ENCODE measurements at regions not wholly inside any gene's neighbourhood (a gene's known extent, or its start where the extent isn't known, plus 50 kb on each side); places are given as distances from the start of the nearest gene placed in this dataset.
"Not testable (repeated sequence)": the region's sequence is repeated elsewhere in the genome, so short reads cannot be mapped to it uniquely, and the experiment has no call there.

- not testable (repeated sequence) for H3K4me2 ChIP-seq, H3K27me3 ChIP-seq, H4K20me1 ChIP-seq, H3K27ac ChIP-seq, H3K9ac ChIP-seq, H3K4me1 ChIP-seq, H3K4me3 ChIP-seq, H3K36me3 ChIP-seq
- H3K9me3 ChIP-seq: peaks cover 29% of the 10 kb centered on the region
These were observed 102.8 kb upstream of the KCNMA1 start for GRCh38 chr10:77740396-77740795.

GRCh38 chr10:77738496-77739158 is 101.0 kb upstream of the KCNMA1 start:
- Histone ChIP-seq H3K27me3 (no peaks in the 10 kb centered on the region), H4K20me1 (no peaks in the 10 kb centered on the region), H3K4me1 (no peaks in the 10 kb centered on the region), H3K9ac (no peak overlapping the region), H3K4me2 (no peak overlapping the region), H3K27ac (no peak overlapping the region), H3K9me3 (peaks cover 29% of the 10 kb centered on the region), H3K36me3 (no peaks in the 10 kb centered on the region), H3K4me3 (no peak overlapping the region)
- TF ChIP-seq Cebpa-rat (IDR thresholded peaks at IDR 0.05): no peak

GRCh38 chr10:77737608-77738007 is 100.0 kb upstream of the KCNMA1 start:
- peaks cover 29% of the 10 kb centered on the region for H3K9me3 ChIP-seq
- no peaks in the 10 kb centered on the region for H3K36me3 ChIP-seq
- H4K20me1 ChIP-seq: no peaks in the 10 kb centered on the region
- no peak overlapping the region for H3K27ac ChIP-seq
- no peak overlapping the region for H3K4me3 ChIP-seq
- H3K4me2 ChIP-seq: no peak overlapping the region
- H3K27me3 ChIP-seq: no peaks in the 10 kb centered on the region
- TF ChIP-seq Cebpa-rat (IDR thresholded peaks at IDR 0.05): no peak
- no peak overlapping the region for H3K9ac ChIP-seq
- H3K4me1 ChIP-seq: no peaks in the 10 kb centered on the region

- not testable (repeated sequence) for H3K36me3 ChIP-seq, H3K4me2 ChIP-seq, H3K27ac ChIP-seq, H3K4me1 ChIP-seq, H4K20me1 ChIP-seq, H3K9ac ChIP-seq, H3K27me3 ChIP-seq, H3K4me3 ChIP-seq
- peaks cover 24% of the 10 kb centered on the region for H3K9me3 ChIP-seq
These were observed 97.5 kb upstream of the KCNMA1 start for GRCh38 chr10:77735136-77735535.

GRCh38 chr10:77732213-77733003 is 94.8 kb upstream of the KCNMA1 start:
- no peak overlapping the region for H3K4me3 ChIP-seq
- no peak overlapping the region for H3K27ac ChIP-seq
- no peak for TF ChIP-seq Cebpa-rat (IDR thresholded peaks at IDR 0.05)
- H3K9ac ChIP-seq: no peak overlapping the region
- H4K20me1 ChIP-seq: no peaks in the 10 kb centered on the region
- no peaks in the 10 kb centered on the region for H3K4me1 ChIP-seq
- H3K36me3 ChIP-seq: no peaks in the 10 kb centered on the region
- no peak overlapping the region for H3K4me2 ChIP-seq
- H3K27me3 ChIP-seq: no peaks in the 10 kb centered on the region
- H3K9me3 ChIP-seq: peaks cover 15% of the 10 kb centered on the region

DNA sequence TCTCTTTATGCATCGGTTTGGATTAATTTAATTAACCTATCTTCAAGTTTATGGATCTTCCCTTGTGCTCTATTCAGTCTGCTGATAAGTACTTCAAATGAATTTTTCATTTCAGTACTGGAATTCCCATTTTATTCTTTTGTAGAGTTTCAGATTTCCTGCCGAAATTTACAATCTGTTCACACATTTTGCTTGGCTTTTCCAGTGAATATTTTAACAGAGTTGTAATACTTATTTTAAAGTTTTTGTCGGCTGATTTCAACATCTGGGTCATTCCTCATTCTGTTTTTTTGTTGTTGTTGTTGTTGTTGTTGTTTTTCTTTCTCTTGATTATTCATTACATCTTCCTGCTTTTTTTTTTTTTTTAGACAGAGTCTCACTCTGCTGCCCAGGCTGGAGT is 89.9 kb upstream of the KCNMA1 start:
- Histone ChIP-seq H3K4me3 (no peak overlapping the region), H3K4me1 (no peaks in the 10 kb centered on the region), H3K27ac (no peak overlapping the region), H3K9ac (no peak overlapping the region), H3K36me3 (no peaks in the 10 kb centered on the region), H3K9me3 (no peaks in the 10 kb centered on the region), H3K27me3 (no peaks in the 10 kb centered on the region), H4K20me1 (no peaks in the 10 kb centered on the region), H3K4me2 (no peak overlapping the region)
- no peak for TF ChIP-seq Cebpa-rat (IDR thresholded peaks at IDR 0.05)

- Histone ChIP-seq H3K4me2 (no peak overlapping the region), H3K27ac (no peak overlapping the region)
- no peak for TF ChIP-seq Cebpa-rat (IDR thresholded peaks at IDR 0.05)
These were observed 89.1 kb upstream of the KCNMA1 start for GRCh38 chr10:77726732-77727131.

GRCh38 chr10:77726301-77726700 is 88.7 kb upstream of the KCNMA1 start:
- no peak overlapping the region for H3K4me2 ChIP-seq
- H4K20me1 ChIP-seq: no peaks in the 10 kb centered on the region
- no peaks in the 10 kb centered on the region for H3K4me1 ChIP-seq
- no peaks in the 10 kb centered on the region for H3K36me3 ChIP-seq
- TF ChIP-seq Cebpa-rat (IDR thresholded peaks at IDR 0.05): no peak
- no peak overlapping the region for H3K9ac ChIP-seq
- no peaks in the 10 kb centered on the region for H3K27me3 ChIP-seq
- no peak overlapping the region for H3K4me3 ChIP-seq
- H3K27ac ChIP-seq: no peak overlapping the region
- no peaks in the 10 kb centered on the region for H3K9me3 ChIP-seq

More at GRCh38 chr10:77726732-77727131, 89.1 kb upstream of the KCNMA1 start:
- Histone ChIP-seq H3K9ac (no peak overlapping the region), H3K9me3 (no peaks in the 10 kb centered on the region), H3K4me3 (no peak overlapping the region), H4K20me1 (no peaks in the 10 kb centered on the region), H3K36me3 (no peaks in the 10 kb centered on the region), H3K27me3 (no peaks in the 10 kb centered on the region), H3K4me1 (no peaks in the 10 kb centered on the region)

GRCh38 chr10:77724820-77725219 is 87.2 kb upstream of the KCNMA1 start:
- Histone ChIP-seq H3K4me3 (no peak overlapping the region), H3K9me3 (no peaks in the 10 kb centered on the region), H3K9ac (no peak overlapping the region), H3K27me3 (no peaks in the 10 kb centered on the region), H3K36me3 (no peaks in the 10 kb centered on the region), H3K4me2 (no peak overlapping the region), H3K27ac (no peak overlapping the region), H4K20me1 (no peaks in the 10 kb centered on the region), H3K4me1 (no peaks in the 10 kb centered on the region)
- no peak for TF ChIP-seq Cebpa-rat (IDR thresholded peaks at IDR 0.05)

DNA sequence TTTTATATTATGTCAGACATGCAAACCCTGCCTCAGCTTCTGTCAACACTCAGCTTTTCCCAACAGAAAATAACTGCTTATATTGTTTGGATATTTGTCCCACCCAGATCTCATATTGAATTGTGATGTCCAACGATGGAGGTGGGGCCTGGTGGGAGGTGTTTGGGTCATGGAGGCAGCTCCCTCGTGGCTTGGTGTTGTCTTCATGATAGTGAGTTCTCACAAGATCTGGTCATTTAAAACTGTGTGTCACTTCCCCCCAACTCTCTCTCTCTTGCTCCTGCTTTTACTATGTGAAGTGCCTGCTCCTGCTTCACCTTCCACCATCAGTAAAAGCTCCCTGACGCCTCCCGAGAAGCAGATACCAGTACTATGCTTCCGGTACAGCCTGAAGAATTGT is 85.8 kb upstream of the KCNMA1 start:
- Histone ChIP-seq H3K27me3 (no peaks in the 10 kb centered on the region), H3K4me2 (no peak overlapping the region), H3K36me3 (no peaks in the 10 kb centered on the region), H4K20me1 (no peaks in the 10 kb centered on the region), H3K4me3 (no peak overlapping the region), H3K9me3 (no peaks in the 10 kb centered on the region), H3K9ac (no peak overlapping the region), H3K27ac (no peak overlapping the region), H3K4me1 (no peaks in the 10 kb centered on the region)
- no peak for TF ChIP-seq Cebpa-rat (IDR thresholded peaks at IDR 0.05)

DNA sequence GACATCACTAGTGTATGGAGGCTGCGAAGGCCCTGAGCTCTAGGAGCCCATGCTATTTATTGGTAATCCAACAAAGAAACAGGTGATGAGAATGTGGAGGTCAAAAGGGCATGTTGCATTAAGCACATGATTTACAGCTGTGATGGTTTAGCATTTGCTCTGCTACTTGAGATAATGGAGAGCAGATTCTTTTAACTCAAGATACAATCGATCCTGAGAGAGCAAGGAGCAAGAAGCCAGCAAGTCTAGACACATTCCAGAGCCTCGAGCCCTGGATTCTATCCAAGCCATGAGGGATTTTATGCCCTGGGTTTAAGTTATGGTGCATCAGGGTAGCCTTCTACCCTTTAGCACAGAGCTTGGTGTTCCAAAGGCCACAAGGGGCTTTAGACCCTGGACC is 85.3 kb upstream of the KCNMA1 start:
- not testable (repeated sequence) for H3K9me3 ChIP-seq, H3K36me3 ChIP-seq, H3K27ac ChIP-seq, H3K4me1 ChIP-seq, H3K4me2 ChIP-seq, H3K4me3 ChIP-seq, H3K27me3 ChIP-seq, H4K20me1 ChIP-seq, H3K9ac ChIP-seq
